ENCODE measurements at regions not wholly inside any gene's neighbourhood (a gene's known extent, or its start where the extent isn't known, plus 50 kb on each side); places are given as distances from the start of the nearest gene placed in this dataset.

DNA sequence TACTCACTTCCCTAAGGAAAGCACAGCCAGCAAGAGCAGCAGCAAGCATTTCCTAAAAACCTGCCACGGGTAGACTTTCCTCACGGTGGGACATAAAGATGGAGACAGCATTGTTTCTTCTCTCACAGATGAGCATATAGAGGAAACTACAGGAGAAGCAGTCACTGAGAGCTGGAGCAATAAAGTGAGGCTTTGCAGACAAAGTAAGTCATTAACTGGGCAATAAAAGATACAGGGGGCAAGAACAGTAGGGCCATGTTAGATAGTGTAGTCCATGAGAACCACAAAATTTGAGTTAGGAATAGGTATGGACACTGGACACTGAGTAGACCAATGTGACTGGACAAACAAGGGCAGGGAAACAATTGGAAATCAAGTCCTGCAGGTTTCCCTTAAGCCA lies 240.1 kb upstream of the NFIA start:
- TF ChIP-seq CTCF (tag by site-specific recombination; IDR thresholded peaks at IDR 0.05) = no peak
- TF ChIP-seq KLF9 (tag by site-specific recombination; IDR thresholded peaks at IDR 0.05; ENCODE audit: low read depth) = no peak
- TF ChIP-seq HOXC10 (CRISPR knock-in tag; IDR thresholded peaks at IDR 0.05) = no peak
- no peak for TF ChIP-seq ZXDB (tag by site-specific recombination; IDR thresholded peaks at IDR 0.05)
- TF ChIP-seq ZNF560 (tag by site-specific recombination; IDR thresholded peaks at IDR 0.05; ENCODE audit: borderline replicate concordance) = no peak
- no peak for TF ChIP-seq ZNF426 (tag by site-specific recombination; IDR thresholded peaks at IDR 0.05)
- TF ChIP-seq HOXD13 (CRISPR knock-in tag; IDR thresholded peaks at IDR 0.05; ENCODE audit: borderline replicate concordance) = no peak
- no peak for TF ChIP-seq ZEB2 (tag by site-specific recombination; IDR thresholded peaks at IDR 0.05)
- TF ChIP-seq ZNF274 (IDR thresholded peaks at IDR 0.05; ENCODE audit: low read length) = no peak
- no peak for TF ChIP-seq ZNF274 (tag by site-specific recombination; IDR thresholded peaks at IDR 0.05; ENCODE audit: borderline replicate concordance)
- TF ChIP-seq ZNF544 (tag by site-specific recombination; IDR thresholded peaks at IDR 0.05) = no peak
- no peak for TF ChIP-seq ZNF169 (tag by site-specific recombination; IDR thresholded peaks at IDR 0.05)
- TF ChIP-seq, protein P1, sequence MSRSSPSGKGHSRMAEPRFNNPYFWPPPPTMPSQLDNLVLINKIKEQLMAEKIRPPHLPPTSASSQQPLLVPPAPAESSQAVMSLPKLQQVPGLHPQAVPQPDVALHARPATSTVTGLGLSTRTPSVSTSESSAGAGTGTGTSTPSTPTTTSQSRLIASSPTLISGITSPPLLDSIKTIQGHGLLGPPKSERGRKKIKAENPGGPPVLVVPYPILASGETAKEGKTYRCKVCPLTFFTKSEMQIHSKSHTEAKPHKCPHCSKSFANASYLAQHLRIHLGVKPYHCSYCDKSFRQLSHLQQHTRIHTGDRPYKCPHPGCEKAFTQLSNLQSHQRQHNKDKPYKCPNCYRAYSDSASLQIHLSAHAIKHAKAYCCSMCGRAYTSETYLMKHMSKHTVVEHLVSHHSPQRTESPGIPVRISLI (tag by site-specific recombination; IDR thresholded peaks at IDR 0.05) = no peak
- TF ChIP-seq KLF8 (tag by site-specific recombination; IDR thresholded peaks at IDR 0.05) = no peak

All from HEK293 (cell line).